Neural cell (in vitro differentiated cells): ENCODE measurements at regions not wholly inside any gene's neighbourhood (a gene's known extent, or its start where the extent isn't known, plus 50 kb on each side); places are given as distances from the start of the nearest gene placed in this dataset.

Source experiments
- H2AFZ ChIP-seq: fragments of 200-600, 300-800 bp; sonication (generic), shearing (Covaris generic); 2 replicates; pipeline ENCODE4 v1.6.0; 2014; ENCODE audit warnings: low read depth, mild to moderate bottlenecking, antibody characterized with exemption, low read length, moderate library complexity
- H3F3A ChIP-seq: fragments of 200-600 bp; shearing (Covaris generic); 2 replicates; pipeline ENCODE4 v1.6.1; 2016; ENCODE audit warnings: mild to moderate bottlenecking, moderate library complexity, mixed read lengths, antibody characterized with exemption, low read length; ENCODE audit not compliant: insufficient read depth, poor library complexity, severe bottlenecking
- H3K27ac ChIP-seq: fragments of 200-600, 300-800 bp; sonication (generic), shearing (Covaris generic); 2 replicates; pipeline ENCODE4 v1.5.1; 2014; ENCODE audit warnings: mild to moderate bottlenecking, low read length, moderate library complexity
- H3K27me3 ChIP-seq: fragments of 300-800, 200-600 bp; sonication (generic), shearing (Covaris generic); 2 replicates; pipeline ENCODE4 v1.6.0; 2014; ENCODE audit warnings: mild to moderate bottlenecking, low read depth, low read length, moderate library complexity; ENCODE audit not compliant: insufficient read depth
- H3K36me3 ChIP-seq: fragments of 300-800, 200-600 bp; sonication (generic), shearing (Covaris generic); 2 replicates; pipeline ENCODE4 v1.5.1; 2014; ENCODE audit warnings: mild to moderate bottlenecking, antibody characterized with exemption, low read length, moderate library complexity; ENCODE audit not compliant: insufficient read depth
- H3K4me2 ChIP-seq: fragments of 300-800, 200-600 bp; sonication (generic), shearing (Covaris generic); 2 replicates; pipeline ENCODE4 v1.6.0; 2014; ENCODE audit warnings: mild to moderate bottlenecking, low read length
- H3K4me3 ChIP-seq: fragments of 300-800, 200-600 bp; sonication (generic), shearing (Covaris generic); 2 replicates; pipeline ENCODE4 v1.5.1; 2014; ENCODE audit warnings: mild to moderate bottlenecking, low read length, moderate library complexity
- H3K79me2 ChIP-seq: fragments of 200-600 bp; shearing (Covaris generic); replicated peaks from 2 replicates; pipeline ENCODE4 v1.6.0; 2014; ENCODE audit warnings: mild to moderate bottlenecking, low read length, moderate library complexity; ENCODE audit not compliant: insufficient read depth
- H3K9ac ChIP-seq: fragments of 300-800, 200-600 bp; sonication (generic), shearing (Covaris generic); 2 replicates; pipeline ENCODE4 v1.6.1; 2016; ENCODE audit warnings: mild to moderate bottlenecking, low read length, mixed read lengths
- H3K9me2 ChIP-seq: fragments of 200-600 bp; shearing (Covaris generic); 2 replicates; pipeline ENCODE4 v1.6.1; 2016; ENCODE audit warnings: mild to moderate bottlenecking, low read length, mixed read lengths; ENCODE audit not compliant: insufficient read depth
- H3K9me3 ChIP-seq: fragments of 200-600, 300-800 bp; sonication (generic), shearing (Covaris generic); 2 replicates; pipeline ENCODE4 v1.6.1; 2016; ENCODE audit warnings: mild to moderate bottlenecking, mixed run types, low read length, moderate library complexity, mixed read lengths
- H4K20me1 ChIP-seq: fragments of 200-600 bp; shearing (Covaris generic); 2 replicates; pipeline ENCODE4 v1.6.1; 2016; ENCODE audit warnings: mild to moderate bottlenecking, mixed run types; ENCODE audit not compliant: insufficient read depth
- EP300 ChIP-seq: fragments of 450-650 bp; conservative IDR thresholded peaks from 2 replicates; pipeline ENCODE4 v1.6.1; 2014; ENCODE audit warnings: antibody characterized with exemption, mild to moderate bottlenecking, moderate library complexity; ENCODE audit not compliant: poor library complexity, severe bottlenecking
- EZH2 ChIP-seq: fragments of 200-600, 300-800 bp; shearing (Covaris generic), sonication (generic); IDR thresholded peaks from 2 replicates; pipeline ENCODE4 v1.6.1; 2014; ENCODE audit warnings: antibody characterized with exemption, low read length, borderline replicate concordance, mild to moderate bottlenecking; ENCODE audit not compliant: insufficient read depth, poor library complexity, severe bottlenecking
- MXI1 ChIP-seq: fragments of 450-650 bp; conservative IDR thresholded peaks from 2 replicates; pipeline ENCODE4 v1.6.1; 2014; ENCODE audit warnings: antibody characterized with exemption, mild to moderate bottlenecking; ENCODE audit not compliant: poor library complexity, severe bottlenecking
- POLR2AphosphoS5 ChIP-seq: IDR thresholded peaks from 2 replicates; pipeline ENCODE4 v1.6.1; 2012
- RAD21 ChIP-seq: fragments of 450-650 bp; conservative IDR thresholded peaks from 2 replicates; pipeline ENCODE4 v1.6.1; 2014; ENCODE audit warnings: antibody characterized with exemption, mild to moderate bottlenecking, moderate library complexity
- REST ChIP-seq: IDR thresholded peaks from 2 replicates; pipeline ENCODE4 v1.6.1; 2012; ENCODE audit warnings: borderline replicate concordance
- SMC3 ChIP-seq: fragments of 450-650 bp; conservative IDR thresholded peaks from 2 replicates; pipeline ENCODE4 v1.6.1; 2014; ENCODE audit warnings: antibody characterized with exemption, mild to moderate bottlenecking, moderate library complexity; ENCODE audit not compliant: poor library complexity
- TAF1 ChIP-seq: IDR thresholded peaks from 2 replicates; pipeline ENCODE4 v1.6.1; 2012; ENCODE audit warnings: low read depth
- TF ChIP-seq, protein P1 (sequence below): fragments of 450-650 bp; IDR thresholded peaks from 2 replicates; pipeline ENCODE4 v1.5.1; 2014; ENCODE audit warnings: antibody characterized with exemption, mild to moderate bottlenecking, moderate library complexity; ENCODE audit not compliant: poor library complexity, severe bottlenecking

GRCh38 chr18:5710235-5710634 lies 166.4 kb upstream of the EPB41L3 start:
- Histone ChIP-seq H3K9ac (no peak overlapping the region), H3K27ac (no peak overlapping the region), H3K4me3 (no peak overlapping the region), H3K9me3 (no peaks in the 10 kb centered on the region), H3K9me2 (no peaks in the 10 kb centered on the region), H4K20me1 (no peaks in the 10 kb centered on the region), H3K4me2 (no peak overlapping the region), H3K36me3 (no peaks in the 10 kb centered on the region), H2AFZ (no peak overlapping the region), H3F3A (no peaks in the 10 kb centered on the region), H3K79me2 (no peaks in the 10 kb centered on the region), H3K27me3 (no peaks in the 10 kb centered on the region)
- TF ChIP-seq EZH2 = no peak
- TF ChIP-seq SMC3 = no peak
- no peak for TF ChIP-seq EP300
- no peak for TF ChIP-seq MXI1
- TF ChIP-seq POLR2AphosphoS5 = no peak
- no peak for TF ChIP-seq REST
- no peak for TF ChIP-seq RAD21
- TF ChIP-seq, protein P1, sequence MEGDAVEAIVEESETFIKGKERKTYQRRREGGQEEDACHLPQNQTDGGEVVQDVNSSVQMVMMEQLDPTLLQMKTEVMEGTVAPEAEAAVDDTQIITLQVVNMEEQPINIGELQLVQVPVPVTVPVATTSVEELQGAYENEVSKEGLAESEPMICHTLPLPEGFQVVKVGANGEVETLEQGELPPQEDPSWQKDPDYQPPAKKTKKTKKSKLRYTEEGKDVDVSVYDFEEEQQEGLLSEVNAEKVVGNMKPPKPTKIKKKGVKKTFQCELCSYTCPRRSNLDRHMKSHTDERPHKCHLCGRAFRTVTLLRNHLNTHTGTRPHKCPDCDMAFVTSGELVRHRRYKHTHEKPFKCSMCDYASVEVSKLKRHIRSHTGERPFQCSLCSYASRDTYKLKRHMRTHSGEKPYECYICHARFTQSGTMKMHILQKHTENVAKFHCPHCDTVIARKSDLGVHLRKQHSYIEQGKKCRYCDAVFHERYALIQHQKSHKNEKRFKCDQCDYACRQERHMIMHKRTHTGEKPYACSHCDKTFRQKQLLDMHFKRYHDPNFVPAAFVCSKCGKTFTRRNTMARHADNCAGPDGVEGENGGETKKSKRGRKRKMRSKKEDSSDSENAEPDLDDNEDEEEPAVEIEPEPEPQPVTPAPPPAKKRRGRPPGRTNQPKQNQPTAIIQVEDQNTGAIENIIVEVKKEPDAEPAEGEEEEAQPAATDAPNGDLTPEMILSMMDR = no peak
- no peak for TF ChIP-seq TAF1

GRCh38 chr18:5709476-5710095 lies 165.8 kb upstream of the EPB41L3 start:
- Histone ChIP-seq H3K27ac (no peak overlapping the region), H3K4me2 (no peak overlapping the region), H3K9me2 (no peaks in the 10 kb centered on the region), H3F3A (no peaks in the 10 kb centered on the region), H3K4me3 (no peak overlapping the region), H3K79me2 (no peaks in the 10 kb centered on the region), H2AFZ (no peak overlapping the region), H4K20me1 (no peaks in the 10 kb centered on the region), H3K36me3 (no peaks in the 10 kb centered on the region), H3K27me3 (no peaks in the 10 kb centered on the region), H3K9ac (no peak overlapping the region), H3K9me3 (no peaks in the 10 kb centered on the region)
- TF ChIP-seq TAF1 (no peak), RAD21 (no peak), SMC3 (no peak), MXI1 (no peak), POLR2AphosphoS5 (no peak), EP300 (no peak), EZH2 (no peak), REST (no peak)
- TF ChIP-seq, protein P1 = no peak
